Adrenal gland (tissue), 5 donors: ENCODE measurements at regions not wholly inside any gene's neighbourhood (a gene's known extent, or its start where the extent isn't known, plus 50 kb on each side); places are given as distances from the start of the nearest gene placed in this dataset.

Experiments
- CTCF ChIP-seq, 6 experiments: fragments of 450-650 bp in 4 of 6; fragments of 200-600 bp in 2 of 6; sonication (generic) in 1 of 6; IDR thresholded peaks; 1 replicate in 5 of 6; 2 replicates in 1 of 6; pipeline versions ENCODE4 v1.5.1 to v1.8.0; 2016 to 2021; ENCODE audit warnings: antibody characterized with exemption in 6 of 6, mild to moderate bottlenecking in 2 of 6, moderate library complexity in 1 of 6
- POLR2A ChIP-seq, 2 donors: fragments of 450-650 bp; IDR thresholded peaks; one replicate each; pipeline ENCODE4 v1.6.1; 2017; ENCODE audit warnings: antibody characterized with exemption in 2 of 2, mild to moderate bottlenecking in 2 of 2, moderate library complexity in 1 of 2
- donor health status: DM: no; HTN: no; CAD: no.

DNA sequence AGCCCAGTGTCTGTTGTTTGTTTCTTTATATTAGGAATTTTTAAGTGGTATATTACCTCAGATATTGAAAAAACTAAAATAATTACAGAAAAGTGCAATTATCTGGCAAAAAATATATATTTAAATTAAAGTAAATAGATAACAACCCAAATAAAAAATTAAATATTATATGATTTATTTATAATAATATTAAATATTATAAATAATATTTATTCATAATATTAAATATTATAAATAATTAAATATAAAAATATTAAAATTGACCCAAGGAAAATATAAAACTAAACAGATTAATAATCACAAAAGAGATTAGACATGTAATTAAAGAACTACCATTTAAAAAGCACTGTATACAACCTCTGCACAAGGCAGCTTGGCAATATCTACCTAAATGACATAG, 331.9 kb upstream of the POGK start:
- TF ChIP-seq POLR2A (IDR thresholded peaks at IDR 0.05) (no peak), CTCF (IDR thresholded peaks at IDR 0.05) (no peak)
